Upper lobe of left lung (tissue), 6 donors: ENCODE measurements at regions not wholly inside any gene's neighbourhood (a gene's known extent, or its start where the extent isn't known, plus 50 kb on each side); places are given as distances from the start of the nearest gene placed in this dataset.

Source experiments
- ATAC-seq, 2 donors: fragments of 200-7000 bp; cut with Tn5 transposase; one replicate each; pipeline ENCODE4 v1.9.1; 2022; ENCODE audit warnings: mild to moderate bottlenecking in 2 of 2, moderate library complexity in 2 of 2; ENCODE audit not compliant: low FRiP score in 2 of 2
- DNase-seq, 2 donors: peaks; one replicate each; pipeline ENCODE4 v3.0.0-alpha.2; 2019 to 2020
- H3K27ac ChIP-seq, 4 donors: fragments of 200-600 bp; sonication (generic); one replicate each; pipeline ENCODE4 v1.5.1; 2016 to 2019
- H3K27me3 ChIP-seq, 4 donors: fragments of 200-600 bp; sonication (generic); one replicate each; pipeline ENCODE4 v1.5.1; 2017 to 2019
- H3K36me3 ChIP-seq, 4 donors: fragments of 200-600 bp; sonication (generic); one replicate each; pipeline ENCODE4 v1.5.1; 2016 to 2019
- H3K4me1 ChIP-seq, 4 donors: fragments of 200-600 bp; sonication (generic); one replicate each; pipeline ENCODE4 v1.5.1; 2018 to 2019
- H3K4me3 ChIP-seq, 4 donors: fragments of 200-600 bp; sonication (generic); one replicate each; pipeline ENCODE4 v1.5.1; 2017 to 2019; ENCODE audit warnings: mild to moderate bottlenecking in 2 of 4, moderate library complexity in 1 of 4
- H3K9me3 ChIP-seq, 4 donors: fragments of 200-600 bp; sonication (generic); one replicate each; pipeline ENCODE4 v1.5.1; 2018 to 2019
- EP300 ChIP-seq, 4 donors: sonication (generic); formaldehyde crosslinking; IDR thresholded peaks; one replicate each; pipeline ENCODE4 v1.5.1; 2017; ENCODE audit warnings: antibody characterized with exemption in 4 of 4, control low read depth in 2 of 4
- POLR2A ChIP-seq, 4 donors: fragments of 450-650 bp; IDR thresholded peaks; one replicate each; pipeline ENCODE4 v1.5.1; 2016 to 2017; ENCODE audit warnings: antibody characterized with exemption in 4 of 4, mild to moderate bottlenecking in 2 of 4
- POLR2AphosphoS5 ChIP-seq, 2 donors: sonication (generic); formaldehyde crosslinking; IDR thresholded peaks; one replicate each; pipeline ENCODE4 v1.5.1; 2017; ENCODE audit warnings: antibody characterized with exemption in 2 of 2
- WGBS, 2 donors: methylation state at CpG; one replicate each; pipeline ENCODE4 v1.1.5; 2017 to 2018; 5-methylcytosine and 5-hydroxymethylcytosine counted together
- TF ChIP-seq, protein P1 (sequence below), 6 experiments: fragments of 450-650 bp in 4 of 6; fragments of 200-600 bp in 2 of 6; sonication (generic) in 2 of 6; IDR thresholded peaks; one replicate each; pipeline ENCODE4 v1.5.1; 2016 to 2019; ENCODE audit warnings: antibody characterized with exemption in 6 of 6
- donor health status: DM: no; HTN: no; CAD: no; lungs with moderate emphysema.
- donor health status: DM: no; HTN: yes; CAD: no; lungs with severe emphysema.

DNA sequence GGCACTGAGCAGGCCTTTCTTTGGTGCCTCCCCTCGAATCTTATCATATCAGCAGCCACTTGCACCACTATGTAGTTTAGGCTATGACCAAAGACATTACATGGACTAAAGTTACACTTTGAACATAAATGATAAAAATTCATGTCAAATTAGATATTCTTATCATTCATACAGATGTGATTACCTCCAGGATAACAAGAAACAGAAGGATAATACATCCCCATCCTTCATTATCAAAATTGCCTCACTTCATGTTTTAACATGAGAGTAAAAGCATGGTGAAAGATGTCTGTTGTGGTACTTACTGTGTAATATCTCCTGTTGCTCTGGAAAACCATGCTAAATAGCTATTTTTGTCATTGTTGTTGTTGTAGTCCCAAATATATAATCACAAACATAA, 230.8 kb upstream of the RND3 start:
- no peak for TF ChIP-seq POLR2AphosphoS5 (IDR thresholded peaks at IDR 0.05)
- TF ChIP-seq POLR2A (IDR thresholded peaks at IDR 0.05), result no peak
- TF ChIP-seq, protein P1, sequence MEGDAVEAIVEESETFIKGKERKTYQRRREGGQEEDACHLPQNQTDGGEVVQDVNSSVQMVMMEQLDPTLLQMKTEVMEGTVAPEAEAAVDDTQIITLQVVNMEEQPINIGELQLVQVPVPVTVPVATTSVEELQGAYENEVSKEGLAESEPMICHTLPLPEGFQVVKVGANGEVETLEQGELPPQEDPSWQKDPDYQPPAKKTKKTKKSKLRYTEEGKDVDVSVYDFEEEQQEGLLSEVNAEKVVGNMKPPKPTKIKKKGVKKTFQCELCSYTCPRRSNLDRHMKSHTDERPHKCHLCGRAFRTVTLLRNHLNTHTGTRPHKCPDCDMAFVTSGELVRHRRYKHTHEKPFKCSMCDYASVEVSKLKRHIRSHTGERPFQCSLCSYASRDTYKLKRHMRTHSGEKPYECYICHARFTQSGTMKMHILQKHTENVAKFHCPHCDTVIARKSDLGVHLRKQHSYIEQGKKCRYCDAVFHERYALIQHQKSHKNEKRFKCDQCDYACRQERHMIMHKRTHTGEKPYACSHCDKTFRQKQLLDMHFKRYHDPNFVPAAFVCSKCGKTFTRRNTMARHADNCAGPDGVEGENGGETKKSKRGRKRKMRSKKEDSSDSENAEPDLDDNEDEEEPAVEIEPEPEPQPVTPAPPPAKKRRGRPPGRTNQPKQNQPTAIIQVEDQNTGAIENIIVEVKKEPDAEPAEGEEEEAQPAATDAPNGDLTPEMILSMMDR (IDR thresholded peaks at IDR 0.05), result no peak
- no peak for TF ChIP-seq EP300 (IDR thresholded peaks at IDR 0.05)
- DNase-seq (no peak), ATAC-seq (no peak)
- 74 to 79% methylated on average over 1 of the region's 1 CpG for WGBS, 2 donors
- Histone ChIP-seq H3K36me3 (no peaks in the 10 kb centered on the region), H3K27ac (no peak overlapping the region), H3K9me3 (no peaks in the 10 kb centered on the region), H3K4me3 (no peak overlapping the region), H3K27me3 (no peaks in the 10 kb centered on the region), H3K4me1 (no peaks in the 10 kb centered on the region)

DNA sequence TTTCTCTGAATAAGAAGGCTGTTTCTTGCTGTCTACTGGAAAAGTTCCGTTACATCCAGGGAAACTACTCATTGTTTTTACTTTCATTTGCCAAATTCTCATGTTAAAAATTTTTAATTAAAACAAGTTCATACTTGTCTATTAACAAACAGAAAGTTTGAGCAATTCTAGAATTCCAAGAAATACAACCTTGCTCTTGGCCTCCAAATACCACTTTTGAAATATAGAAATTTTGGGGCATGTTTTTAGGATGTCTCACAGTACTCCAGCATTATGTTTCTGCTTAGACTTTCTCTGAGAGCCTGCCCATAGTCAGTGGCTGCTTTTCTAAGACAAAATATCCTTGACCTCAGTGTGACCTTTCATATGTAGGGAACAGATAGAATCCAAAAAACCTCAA, 228.7 kb upstream of the RND3 start:
- H3K36me3 ChIP-seq, result no peaks in the 10 kb centered on the region
- H3K4me1 ChIP-seq, result no peaks in the 10 kb centered on the region
- TF ChIP-seq EP300 (IDR thresholded peaks at IDR 0.05), result no peak
- TF ChIP-seq, protein P1 (IDR thresholded peaks at IDR 0.05), result no peak
- TF ChIP-seq POLR2A (IDR thresholded peaks at IDR 0.05), result no peak
- TF ChIP-seq POLR2AphosphoS5 (IDR thresholded peaks at IDR 0.05), result no peak
- no peaks in the 10 kb centered on the region for H3K27me3 ChIP-seq
- ATAC-seq (no peak), DNase-seq (no peak)
- H3K27ac ChIP-seq, result no peak overlapping the region
- 78% methylated on average over 1 of the region's 1 CpG for WGBS, 2 donors
- no peaks in the 10 kb centered on the region for H3K9me3 ChIP-seq
- H3K4me3 ChIP-seq, result no peak overlapping the region

- Histone ChIP-seq H3K4me1 (no peaks in the 10 kb centered on the region), H3K36me3 (no peaks in the 10 kb centered on the region), H3K4me3 (no peak overlapping the region), H3K27ac (no peak overlapping the region), H3K27me3 (no peaks in the 10 kb centered on the region), H3K9me3 (no peaks in the 10 kb centered on the region)
- ATAC-seq (no peak), DNase-seq (no peak)
- TF ChIP-seq, protein P1 (IDR thresholded peaks at IDR 0.05), result no peak
- TF ChIP-seq POLR2A (IDR thresholded peaks at IDR 0.05), result no peak
- TF ChIP-seq POLR2AphosphoS5 (IDR thresholded peaks at IDR 0.05), result no peak
- TF ChIP-seq EP300 (IDR thresholded peaks at IDR 0.05), result no peak
- 85 to 90% methylated on average over 4 of the region's 4 CpGs for WGBS, 2 donors
These were observed 228.0 kb upstream of the RND3 start for GRCh38 chr2:150715501-150715900.

GRCh38 chr2:150710916-150711315, 223.4 kb upstream of the RND3 start:
- TF ChIP-seq POLR2A (IDR thresholded peaks at IDR 0.05), result no peak
- no peak for TF ChIP-seq EP300 (IDR thresholded peaks at IDR 0.05)
- TF ChIP-seq POLR2AphosphoS5 (IDR thresholded peaks at IDR 0.05), result no peak
- TF ChIP-seq, protein P1 (IDR thresholded peaks at IDR 0.05), result no peak
- H3K4me1 ChIP-seq, result no peaks in the 10 kb centered on the region
- no peak overlapping the region for H3K4me3 ChIP-seq
- ATAC-seq (no peak), DNase-seq (no peak)
- H3K36me3 ChIP-seq, result no peaks in the 10 kb centered on the region
- no peaks in the 10 kb centered on the region for H3K27me3 ChIP-seq
- H3K9me3 ChIP-seq, result no peaks in the 10 kb centered on the region
- H3K27ac ChIP-seq, result no peak overlapping the region
- 74 to 86% methylated on average over 2 of the region's 2 CpGs for WGBS, 2 donors

DNA sequence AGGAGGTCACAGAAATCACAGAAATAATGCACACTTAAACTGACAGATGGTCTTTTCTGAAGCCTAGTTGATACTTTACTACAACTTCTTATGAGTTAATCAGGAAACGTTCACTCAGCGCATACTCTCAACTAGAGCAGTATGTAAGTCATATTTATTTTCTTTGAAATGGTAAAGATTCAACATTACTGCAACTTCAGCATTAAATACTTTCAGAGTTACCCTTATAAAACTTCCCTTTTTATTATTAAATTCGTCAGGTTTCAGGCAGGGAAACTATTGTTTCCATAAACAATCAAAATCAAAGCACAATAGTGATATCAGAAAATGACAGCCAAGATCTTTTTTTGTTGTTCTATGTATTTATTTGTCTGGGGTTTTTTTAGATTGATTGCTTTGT, 222.6 kb upstream of the RND3 start:
- no peaks in the 10 kb centered on the region for H3K27me3 ChIP-seq
- no peaks in the 10 kb centered on the region for H3K4me1 ChIP-seq
- no peak overlapping the region for H3K4me3 ChIP-seq
- no peaks in the 10 kb centered on the region for H3K36me3 ChIP-seq
- TF ChIP-seq EP300 (IDR thresholded peaks at IDR 0.05), result no peak
- TF ChIP-seq, protein P1 (IDR thresholded peaks at IDR 0.05), result no peak
- no peak for TF ChIP-seq POLR2A (IDR thresholded peaks at IDR 0.05)
- TF ChIP-seq POLR2AphosphoS5 (IDR thresholded peaks at IDR 0.05), result no peak
- WGBS, 2 donors, result 68 to 69% methylated on average over 3 of the region's 3 CpGs
- DNase-seq (no peak), ATAC-seq (no peak)
- H3K9me3 ChIP-seq, result no peaks in the 10 kb centered on the region
- H3K27ac ChIP-seq, result no peak overlapping the region
